ENCODE measurements at regions not wholly inside any gene's neighbourhood (a gene's known extent, or its start where the extent isn't known, plus 50 kb on each side); places are given as distances from the start of the nearest gene placed in this dataset.

GRCh38 chr7:31457551-31457950 is 56.3 kb upstream of the ITPRID1 start:
- TF ChIP-seq CTCF (IDR thresholded peaks at IDR 0.05) = no peak
- DNase-seq (no peak), ATAC-seq (no peak)
- H3K4me1 ChIP-seq = no peaks in the 10 kb centered on the region
- H3K27ac ChIP-seq = no peak overlapping the region
- H3K27me3 ChIP-seq (ENCODE audit: insufficient read depth in 3 of 3, low read length in 2 of 3) = no peaks in the 10 kb centered on the region
- no peaks in the 10 kb centered on the region for H3K9me3 ChIP-seq
- WGBS, 3 donors = 69 to 71% (median 70%) methylated on average over 5 of the region's 5 CpGs
- no peaks in the 10 kb centered on the region for H3K36me3 ChIP-seq (ENCODE audit: insufficient read depth in 1 of 2, low read depth in 1 of 2)
- H3K4me3 ChIP-seq = no peak overlapping the region
- intact Hi-C loops (cut with DNase I) = no loop called here

GRCh38 chr7:31458203-31458602 is 55.7 kb upstream of the ITPRID1 start:
- Histone ChIP-seq H3K9me3 (no peaks in the 10 kb centered on the region), H3K27me3 (ENCODE audit: insufficient read depth in 3 of 3, low read length in 2 of 3) (no peaks in the 10 kb centered on the region), H3K4me1 (no peaks in the 10 kb centered on the region), H3K27ac (no peak overlapping the region), H3K36me3 (ENCODE audit: insufficient read depth in 1 of 2, low read depth in 1 of 2) (no peaks in the 10 kb centered on the region), H3K4me3 (no peak overlapping the region)
- no peak for ATAC-seq
- DNase-seq = no peak
- TF ChIP-seq CTCF (IDR thresholded peaks at IDR 0.05) = no peak
- 81 to 86% (median 86%) methylated on average over 4 of the region's 4 CpGs for WGBS, 3 donors
- intact Hi-C loops (cut with DNase I) = no loop called here

- ATAC-seq = no peak
- H3K27ac ChIP-seq = no peak overlapping the region
- DNase-seq = no peak
- no peak for TF ChIP-seq CTCF (IDR thresholded peaks at IDR 0.05)
- no peaks in the 10 kb centered on the region for H3K9me3 ChIP-seq
- no peak overlapping the region for H3K4me3 ChIP-seq
- intact Hi-C loops (cut with DNase I) = no loop called here
- H3K27me3 ChIP-seq (ENCODE audit: insufficient read depth in 3 of 3, low read length in 2 of 3) = no peaks in the 10 kb centered on the region
- WGBS, 3 donors = 88 to 89% (median 88%) methylated on average over 3 of the region's 3 CpGs
- H3K4me1 ChIP-seq = no peaks in the 10 kb centered on the region
- no peaks in the 10 kb centered on the region for H3K36me3 ChIP-seq (ENCODE audit: insufficient read depth in 1 of 2, low read depth in 1 of 2)
Measured at GRCh38 chr7:31462636-31463035, 51.3 kb upstream of the ITPRID1 start.

Data from psoas muscle (tissue), 7 donors.